COLO668 (cell line): ENCODE measurements at regions not wholly inside any gene's neighbourhood (a gene's known extent, or its start where the extent isn't known, plus 50 kb on each side); places are given as distances from the start of the nearest gene placed in this dataset.

ENCODE experiments used
- DNase-seq: peaks from one replicate; lab custom pipeline; 2025; ENCODE audit not compliant: unreplicated experiment; lab: John Stamatoyannopoulos, UW

DNA sequence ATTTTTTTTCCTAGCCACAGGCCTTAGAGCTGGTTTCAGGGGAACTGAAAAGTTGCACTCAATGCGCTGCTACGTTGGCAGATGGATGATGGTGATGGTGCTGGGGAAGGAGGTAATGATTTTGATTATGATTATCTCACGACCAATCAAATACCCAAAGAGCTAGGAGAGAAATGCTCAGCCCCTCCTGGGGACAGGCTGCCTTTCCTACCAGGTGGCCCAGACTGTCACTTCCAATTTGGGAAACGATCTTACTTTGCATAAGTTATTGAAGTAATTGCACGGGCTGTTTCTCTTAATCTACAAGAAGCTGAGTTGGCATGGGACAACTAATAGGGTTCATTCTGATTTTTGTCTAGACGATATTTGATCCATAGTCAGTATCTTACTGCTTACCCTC, 379.7 kb upstream of the EEF2KMT start:
- DNase-seq = no peak

DNA sequence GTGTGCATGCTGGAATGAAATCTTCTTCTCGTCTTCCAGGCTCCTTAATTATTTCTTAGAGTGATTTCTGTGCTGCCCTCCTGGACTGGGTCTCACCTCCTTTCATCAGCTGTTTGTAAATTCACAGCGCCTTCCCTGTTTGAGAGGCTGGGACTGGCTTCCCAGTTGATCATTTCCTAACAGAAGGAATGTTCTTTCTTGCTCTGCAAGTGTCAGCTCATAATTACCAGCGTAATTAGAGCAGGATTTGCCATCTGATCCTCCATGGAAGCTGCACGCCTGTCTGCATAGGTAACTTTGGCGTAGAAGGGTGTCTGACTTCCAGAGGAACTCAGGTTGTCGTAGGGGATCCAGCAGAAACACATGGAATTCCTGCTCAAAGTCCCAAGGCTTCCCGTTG, 375.0 kb upstream of the EEF2KMT start:
- DNase-seq = no peak

DNA sequence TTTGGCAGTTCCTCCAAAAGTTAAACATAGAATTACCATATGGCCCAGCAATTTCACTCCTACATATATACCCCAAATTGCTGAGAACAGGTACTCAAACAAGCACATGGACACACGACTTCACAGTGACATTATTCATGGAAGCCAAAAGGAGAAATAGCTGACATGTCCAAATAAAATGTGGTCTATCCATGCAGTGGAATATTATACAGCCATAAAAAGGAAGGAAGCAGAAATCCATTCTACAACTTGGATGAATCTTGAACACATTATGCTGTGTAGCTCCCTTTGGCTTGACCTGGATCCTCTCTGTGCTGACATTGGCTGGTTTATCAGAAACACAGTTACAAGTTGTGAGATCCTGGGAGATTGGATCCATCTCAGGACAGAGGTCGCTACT, 370.9 kb upstream of the EEF2KMT start:
- DNase-seq = no peak

GRCh38 chr16:5467552-5467951, 370.0 kb upstream of the EEF2KMT start:
- no peak for DNase-seq

- DNase-seq = no peak
Observed at GRCh38 chr16:5466551-5466950, 369.0 kb upstream of the EEF2KMT start.

DNA sequence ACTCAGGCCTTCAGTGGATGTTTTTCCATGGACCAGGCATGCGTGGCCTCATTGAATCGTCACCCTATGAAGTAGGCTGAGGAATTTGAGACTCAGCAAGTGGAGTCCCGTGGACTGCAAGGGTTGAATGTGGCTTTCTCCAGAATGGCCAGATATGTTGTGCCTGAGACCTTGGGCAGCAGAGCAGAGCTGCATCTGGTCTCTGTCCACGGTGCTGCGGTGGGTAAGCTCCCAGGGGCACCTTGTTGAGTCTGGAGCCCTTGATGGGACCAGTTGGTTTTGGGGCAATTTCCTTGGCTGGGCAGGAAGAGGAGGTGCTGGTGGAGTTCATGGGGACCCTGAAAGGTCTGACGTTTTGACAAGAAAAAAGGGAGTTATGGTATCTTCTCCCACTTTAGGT, 368.1 kb upstream of the EEF2KMT start:
- no peak for DNase-seq

GRCh38 chr16:5463820-5464219, 366.2 kb upstream of the EEF2KMT start:
- no peak for DNase-seq

- DNase-seq = no peak
Observed at GRCh38 chr16:5461574-5461973, 364.0 kb upstream of the EEF2KMT start.

DNA sequence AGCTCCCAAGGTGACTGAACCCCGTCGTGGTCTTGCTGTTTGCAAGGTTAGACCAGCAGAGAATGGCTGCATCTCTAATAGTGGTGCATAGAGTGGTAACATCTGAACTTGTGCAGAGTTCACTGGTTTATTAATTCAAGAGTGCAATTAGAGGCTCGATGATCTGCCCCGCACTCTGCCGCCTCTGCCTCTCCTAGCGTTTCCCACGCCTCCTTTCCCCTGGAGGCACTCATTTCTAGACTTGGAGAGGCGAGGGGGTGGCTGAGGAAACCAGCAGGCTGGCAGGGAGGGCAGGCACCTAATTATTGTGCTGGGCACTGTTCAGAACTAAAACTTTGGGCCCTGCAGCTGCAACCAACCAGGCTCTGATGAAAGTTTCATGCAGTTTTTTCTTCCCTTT, 363.5 kb upstream of the EEF2KMT start:
- no peak for DNase-seq

DNA sequence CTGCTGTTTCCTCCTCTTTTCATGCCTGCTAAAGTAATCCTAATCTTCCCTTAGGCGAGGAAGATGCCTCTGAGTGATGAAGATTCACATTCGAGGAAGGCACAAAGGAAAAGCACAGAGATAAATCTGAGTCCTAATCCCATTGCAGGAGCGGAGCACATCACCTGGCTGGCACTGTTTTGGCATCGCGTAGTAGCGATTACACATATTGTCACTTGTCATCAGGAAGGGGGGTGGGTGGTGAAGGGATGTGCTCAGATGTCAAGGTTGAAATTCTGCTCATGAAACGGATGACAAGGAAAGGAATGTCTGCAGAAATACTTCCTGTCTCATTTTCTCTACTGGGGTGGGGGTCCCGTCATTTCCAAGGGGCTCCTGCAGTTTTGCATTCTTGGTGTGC, 363.1 kb upstream of the EEF2KMT start:
- DNase-seq = no peak

DNA sequence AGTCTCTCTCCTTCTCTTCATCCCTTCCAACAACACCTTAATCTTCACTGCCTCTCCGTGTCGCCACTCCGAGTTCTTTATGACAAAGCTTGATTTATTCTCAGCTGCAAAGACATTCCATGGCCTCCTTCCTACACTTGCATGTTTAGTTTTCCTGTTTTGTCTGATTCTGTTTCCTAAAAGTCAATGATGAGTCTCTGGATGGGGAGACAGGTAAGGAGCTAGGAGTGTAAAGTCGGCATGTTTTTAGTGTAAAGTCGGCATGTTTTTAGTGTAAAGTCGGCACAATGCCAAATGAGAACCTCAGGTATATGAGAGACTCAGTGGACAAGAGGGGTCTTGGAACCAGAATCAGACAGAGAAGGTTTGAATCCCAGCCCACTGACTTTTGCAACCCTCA, 362.3 kb upstream of the EEF2KMT start:
- no peak for DNase-seq

- no peak for DNase-seq
Observed at GRCh38 chr16:5455110-5455509, 357.5 kb upstream of the EEF2KMT start.

GRCh38 chr16:5454349-5454748, 356.8 kb upstream of the EEF2KMT start:
- no peak for DNase-seq

DNA sequence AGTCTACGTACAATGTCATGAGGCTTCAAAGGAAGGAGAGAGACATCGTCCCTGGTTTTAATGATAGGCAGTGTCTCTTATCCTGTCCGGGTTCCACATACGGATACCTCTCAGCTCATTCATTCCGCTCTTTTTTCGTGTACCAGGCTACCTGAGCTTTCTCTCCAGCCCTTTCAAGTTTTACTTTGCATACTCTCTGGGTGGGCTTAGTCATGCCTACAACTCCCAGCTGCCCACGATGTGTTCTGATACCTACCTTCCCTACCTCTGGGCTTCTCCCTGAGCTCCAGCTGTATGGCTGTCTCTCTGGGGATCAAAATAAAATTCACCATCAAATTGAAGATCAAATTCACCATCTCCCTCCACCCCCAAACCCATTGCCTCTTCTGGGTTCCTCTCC, 354.0 kb upstream of the EEF2KMT start:
- no peak for DNase-seq

GRCh38 chr16:5450409-5451104, 353.0 kb upstream of the EEF2KMT start:
- no peak for DNase-seq

DNA sequence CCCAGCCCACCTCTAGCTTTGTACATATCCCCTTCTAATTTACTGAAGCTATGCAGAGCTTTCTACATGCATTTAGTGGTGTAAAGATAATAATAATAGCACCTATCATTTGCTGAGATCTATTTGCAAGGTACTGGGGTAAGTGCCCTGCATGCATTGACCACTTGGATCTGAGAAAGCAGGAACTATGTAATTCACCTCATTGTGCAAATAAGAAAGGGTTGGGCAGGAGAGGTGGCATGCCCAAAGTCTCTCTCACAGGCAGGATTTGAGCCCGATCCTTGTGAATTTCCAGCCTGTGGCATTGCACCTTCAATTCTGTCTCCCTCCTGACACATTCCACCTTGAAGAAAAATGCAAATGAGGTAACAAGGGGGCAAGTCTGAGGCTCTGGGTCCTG, 352.3 kb upstream of the EEF2KMT start:
- DNase-seq = no peak

- no peak for DNase-seq
Observed at GRCh38 chr16:5448798-5449197, 351.2 kb upstream of the EEF2KMT start.

DNA sequence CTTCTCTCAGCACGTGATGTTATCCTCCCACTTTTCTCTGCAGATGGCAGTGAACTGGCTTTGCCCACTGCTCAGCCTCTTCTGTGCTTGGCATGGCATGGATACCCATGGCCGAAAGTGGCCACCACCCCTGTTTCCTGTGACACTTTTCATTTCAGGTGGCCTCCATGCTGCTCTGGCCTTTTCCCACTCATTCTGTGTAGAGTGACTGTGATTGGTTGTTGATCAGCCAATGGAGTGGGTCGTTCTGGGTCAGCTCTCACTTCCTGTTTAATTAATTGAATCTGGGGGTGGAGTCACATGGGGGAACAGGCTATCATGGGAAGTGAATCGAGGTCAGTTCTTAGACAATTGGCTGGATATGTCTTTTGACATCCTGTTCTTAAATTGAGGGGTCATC, 350.1 kb upstream of the EEF2KMT start:
- no peak for DNase-seq

DNA sequence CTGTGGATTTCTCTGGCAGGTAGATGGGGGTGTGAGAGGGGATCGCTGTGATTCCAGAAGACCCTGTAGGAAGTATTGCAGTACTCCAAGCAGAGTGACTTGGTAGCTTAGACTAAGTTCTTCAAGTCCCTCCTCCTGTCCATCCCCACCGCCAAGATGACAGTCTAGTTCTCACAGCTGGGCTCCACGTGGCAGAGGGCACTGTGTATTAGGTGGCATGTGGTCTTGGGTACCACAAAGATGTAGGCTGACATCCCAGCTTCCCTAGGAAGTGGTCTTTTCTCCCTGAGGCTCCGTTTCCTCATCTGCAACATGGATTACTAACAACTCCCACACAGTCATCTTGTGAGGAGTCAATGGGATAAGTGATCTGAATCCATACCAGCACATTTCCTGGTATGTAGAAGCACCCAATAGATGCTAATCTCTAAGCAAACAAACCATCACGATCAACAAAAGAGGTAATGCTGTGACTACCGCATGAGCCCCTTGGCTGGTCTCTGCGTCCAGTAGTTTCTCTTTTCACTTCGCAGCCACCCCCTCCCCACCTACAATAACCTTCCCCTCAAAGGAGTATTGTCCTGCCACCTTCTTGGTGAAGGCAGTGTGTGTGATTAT, 349.1 kb upstream of the EEF2KMT start:
- no peak for DNase-seq

GRCh38 chr16:5444189-5444588, 346.6 kb upstream of the EEF2KMT start:
- DNase-seq = no peak

DNA sequence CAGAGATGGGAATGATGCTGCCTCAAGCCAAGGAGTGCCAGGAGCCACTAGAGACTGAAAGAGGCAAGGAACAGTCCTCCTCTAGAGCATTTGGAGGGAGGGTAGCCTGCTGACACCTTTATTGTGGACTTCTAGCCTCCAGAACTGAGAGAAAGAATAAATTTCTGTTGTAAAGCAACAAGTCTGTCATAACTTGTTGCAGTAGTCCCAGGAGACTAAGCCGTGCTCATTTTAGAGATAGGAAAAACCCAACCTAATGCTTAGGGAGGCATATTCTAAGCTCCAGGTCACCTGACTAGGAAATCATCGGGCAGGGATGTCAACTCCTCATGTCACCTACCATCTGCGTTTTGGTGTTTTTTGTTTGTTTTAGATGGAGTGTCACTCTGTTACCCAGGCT, 345.4 kb upstream of the EEF2KMT start:
- no peak for DNase-seq

DNA sequence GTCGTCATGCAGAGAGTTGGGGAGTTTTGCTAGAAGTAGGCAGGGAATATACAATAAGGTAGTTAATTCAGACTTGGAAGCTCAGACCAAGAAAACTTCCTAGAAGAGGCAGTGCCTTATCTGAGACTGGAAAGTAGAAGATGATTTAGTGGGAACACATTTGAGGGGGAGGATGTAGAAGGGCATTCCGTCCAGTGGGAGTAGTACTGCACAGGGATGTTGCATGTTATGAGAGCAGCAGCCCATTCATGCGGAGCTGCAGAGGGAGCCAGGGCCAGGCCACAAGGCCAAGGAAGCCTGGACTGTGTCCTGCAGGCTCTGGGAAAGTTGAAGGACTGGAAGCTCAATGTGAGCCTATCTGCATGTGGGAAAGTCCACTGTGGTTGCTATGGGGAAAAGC, 344.5 kb upstream of the EEF2KMT start:
- no peak for DNase-seq

GRCh38 chr16:5438591-5438990, 341.0 kb upstream of the EEF2KMT start:
- no peak for DNase-seq
